GM12891 (cell line): ENCODE measurements at regions not wholly inside any gene's neighbourhood (a gene's known extent, or its start where the extent isn't known, plus 50 kb on each side); places are given as distances from the start of the nearest gene placed in this dataset.

Source experiments
- PAX5 ChIP-seq: IDR thresholded peaks from 2 replicates; pipeline ENCODE4 v1.6.1; 2011; ENCODE audit warnings: low read length, moderate library complexity, mild to moderate bottlenecking; ENCODE audit not compliant: insufficient read depth, severe bottlenecking
- POLR2A ChIP-seq: IDR thresholded peaks from 2 replicates; pipeline ENCODE4 v1.6.1; 2011; ENCODE audit warnings: low read depth, low read length, control low read depth
- POLR2AphosphoS5 ChIP-seq: IDR thresholded peaks from 2 replicates; pipeline ENCODE4 v1.6.1; 2011; ENCODE audit warnings: low read depth, low read length, control low read depth
- POU2F2 ChIP-seq: IDR thresholded peaks from 2 replicates; pipeline ENCODE4 v1.6.1; 2011; ENCODE audit warnings: low read depth, mild to moderate bottlenecking, control low read depth, low read length, moderate library complexity
- SPI1 ChIP-seq: IDR thresholded peaks from 2 replicates; pipeline ENCODE4 v1.6.1; 2011; ENCODE audit warnings: low read depth, low read length, control low read depth
- TAF1 ChIP-seq: IDR thresholded peaks from 2 replicates; pipeline ENCODE4 v1.6.1; 2011; ENCODE audit warnings: low read depth, low read length, control low read depth

DNA sequence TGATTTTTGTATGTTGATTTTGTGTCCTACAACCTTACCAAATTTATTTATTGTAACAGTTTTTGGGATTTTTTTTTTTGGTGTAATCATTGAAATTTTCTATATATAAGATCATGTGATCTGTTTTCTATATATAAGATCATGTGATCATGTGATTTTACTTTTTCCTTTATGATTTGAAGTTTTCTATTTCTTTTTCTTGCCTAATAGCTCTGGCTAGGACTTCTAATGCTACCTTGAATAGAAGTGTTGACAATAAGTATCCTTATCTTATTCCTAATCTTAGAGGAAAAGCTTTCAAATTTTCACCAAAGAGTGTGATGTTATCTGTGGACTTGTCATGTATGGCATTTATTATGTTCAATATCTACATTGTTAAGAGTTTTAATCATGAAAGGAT lies 69.7 kb downstream of the TNFAIP3 start:
- TF ChIP-seq POLR2A (no peak), TAF1 (no peak), POLR2AphosphoS5 (no peak), PAX5 (no peak), SPI1 (no peak), POU2F2 (no peak)
